NB4 (cell line): ENCODE measurements at regions not wholly inside any gene's neighbourhood (a gene's known extent, or its start where the extent isn't known, plus 50 kb on each side); places are given as distances from the start of the nearest gene placed in this dataset.

ENCODE experiments used
- DNase-seq: peaks from one replicate; pipeline ENCODE4 v3.0.0; 2010; ENCODE audit warnings: low read depth
- H3K4me3 ChIP-seq: one replicate; pipeline ENCODE4 v1.5.1; 2011; ENCODE audit warnings: mild to moderate bottlenecking, low read depth, low read length, moderate library complexity
- MYC ChIP-seq: IDR thresholded peaks from 2 replicates; pipeline ENCODE4 v1.6.1; 2011; ENCODE audit warnings: low read depth, low read length
- POLR2A ChIP-seq: IDR thresholded peaks from 2 replicates; pipeline ENCODE4 v1.6.1; 2011; ENCODE audit warnings: mild to moderate bottlenecking; ENCODE audit not compliant: insufficient read length; ENCODE audit errors: extremely low read depth
- TF ChIP-seq, protein P1 (sequence below): IDR thresholded peaks from 2 replicates; pipeline ENCODE4 v1.6.1; 2011; ENCODE audit warnings: low read depth, low read length
- TF ChIP-seq, protein P2 (sequence below): IDR thresholded peaks from one replicate; pipeline ENCODE4 v1.5.1; 2012; ENCODE audit warnings: low read depth, low read length

DNA sequence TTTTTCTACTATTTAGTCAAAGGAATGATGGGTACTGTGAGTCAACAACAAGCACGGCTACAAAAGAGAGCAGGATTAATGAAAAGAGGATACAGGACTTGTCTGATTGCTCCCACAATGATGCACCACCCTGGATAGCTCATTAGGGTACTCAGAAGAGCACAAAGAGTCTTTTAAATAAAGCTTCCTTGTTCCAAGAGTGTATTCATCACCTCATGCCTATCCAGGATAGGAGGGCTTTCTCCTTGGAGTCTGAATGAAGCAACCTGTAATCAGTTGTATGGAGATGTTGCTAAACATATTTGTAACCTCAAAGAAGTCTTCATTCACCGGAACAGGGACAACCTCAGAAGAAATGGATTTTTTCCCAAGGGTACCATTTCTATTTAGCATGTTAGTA lies 219.5 kb upstream of the TMEM161B start:
- no peak overlapping the region for H3K4me3 ChIP-seq
- TF ChIP-seq, protein P1, sequence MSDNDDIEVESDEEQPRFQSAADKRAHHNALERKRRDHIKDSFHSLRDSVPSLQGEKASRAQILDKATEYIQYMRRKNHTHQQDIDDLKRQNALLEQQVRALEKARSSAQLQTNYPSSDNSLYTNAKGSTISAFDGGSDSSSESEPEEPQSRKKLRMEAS = no peak
- TF ChIP-seq POLR2A (no peak), MYC (no peak)
- TF ChIP-seq, protein P2, sequence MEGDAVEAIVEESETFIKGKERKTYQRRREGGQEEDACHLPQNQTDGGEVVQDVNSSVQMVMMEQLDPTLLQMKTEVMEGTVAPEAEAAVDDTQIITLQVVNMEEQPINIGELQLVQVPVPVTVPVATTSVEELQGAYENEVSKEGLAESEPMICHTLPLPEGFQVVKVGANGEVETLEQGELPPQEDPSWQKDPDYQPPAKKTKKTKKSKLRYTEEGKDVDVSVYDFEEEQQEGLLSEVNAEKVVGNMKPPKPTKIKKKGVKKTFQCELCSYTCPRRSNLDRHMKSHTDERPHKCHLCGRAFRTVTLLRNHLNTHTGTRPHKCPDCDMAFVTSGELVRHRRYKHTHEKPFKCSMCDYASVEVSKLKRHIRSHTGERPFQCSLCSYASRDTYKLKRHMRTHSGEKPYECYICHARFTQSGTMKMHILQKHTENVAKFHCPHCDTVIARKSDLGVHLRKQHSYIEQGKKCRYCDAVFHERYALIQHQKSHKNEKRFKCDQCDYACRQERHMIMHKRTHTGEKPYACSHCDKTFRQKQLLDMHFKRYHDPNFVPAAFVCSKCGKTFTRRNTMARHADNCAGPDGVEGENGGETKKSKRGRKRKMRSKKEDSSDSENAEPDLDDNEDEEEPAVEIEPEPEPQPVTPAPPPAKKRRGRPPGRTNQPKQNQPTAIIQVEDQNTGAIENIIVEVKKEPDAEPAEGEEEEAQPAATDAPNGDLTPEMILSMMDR = no peak
- no peak for DNase-seq

DNA sequence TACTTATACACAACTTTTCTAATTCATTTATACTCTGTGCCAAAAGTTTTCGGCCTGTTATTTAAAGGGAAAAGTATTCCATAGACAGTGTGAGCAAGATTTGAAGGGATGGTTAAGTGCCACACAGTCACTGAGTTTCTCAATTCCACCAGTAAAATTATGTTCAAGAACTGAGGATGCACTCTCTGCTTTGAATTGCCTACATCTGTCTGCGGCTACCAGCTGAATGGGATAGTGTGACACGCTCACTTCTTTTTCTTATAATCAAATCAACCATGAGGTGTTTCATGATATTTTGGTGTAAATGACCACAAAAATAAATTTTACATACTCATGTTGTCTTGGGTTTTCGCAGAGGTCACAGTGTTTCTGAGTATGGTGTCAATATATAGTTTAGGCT lies 218.4 kb upstream of the TMEM161B start:
- TF ChIP-seq MYC = no peak
- TF ChIP-seq, protein P2 = no peak
- TF ChIP-seq POLR2A = no peak
- TF ChIP-seq, protein P1 = no peak
- DNase-seq = no peak
- no peak overlapping the region for H3K4me3 ChIP-seq

DNA sequence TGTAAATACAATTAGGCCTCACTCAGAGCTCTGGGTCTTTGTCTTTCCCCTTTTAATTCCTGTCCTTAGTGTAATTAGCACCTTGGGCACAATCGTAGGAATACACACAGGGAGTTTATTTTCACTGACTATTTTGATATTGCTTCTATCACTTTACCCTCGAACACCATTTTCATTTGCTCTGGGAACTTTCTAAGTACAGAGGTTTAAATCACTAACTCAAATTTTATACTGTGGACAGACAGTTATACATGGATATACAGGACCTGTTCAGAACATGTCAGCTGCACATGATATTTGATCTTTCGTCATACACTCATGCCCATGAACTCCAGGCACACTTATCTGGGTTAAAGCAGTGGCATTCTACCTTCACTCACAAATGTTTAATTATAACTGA lies 217.8 kb upstream of the TMEM161B start:
- no peak for DNase-seq
- no peak overlapping the region for H3K4me3 ChIP-seq
- TF ChIP-seq MYC (no peak), POLR2A (no peak)
- TF ChIP-seq, protein P2 = no peak
- TF ChIP-seq, protein P1 = no peak

DNA sequence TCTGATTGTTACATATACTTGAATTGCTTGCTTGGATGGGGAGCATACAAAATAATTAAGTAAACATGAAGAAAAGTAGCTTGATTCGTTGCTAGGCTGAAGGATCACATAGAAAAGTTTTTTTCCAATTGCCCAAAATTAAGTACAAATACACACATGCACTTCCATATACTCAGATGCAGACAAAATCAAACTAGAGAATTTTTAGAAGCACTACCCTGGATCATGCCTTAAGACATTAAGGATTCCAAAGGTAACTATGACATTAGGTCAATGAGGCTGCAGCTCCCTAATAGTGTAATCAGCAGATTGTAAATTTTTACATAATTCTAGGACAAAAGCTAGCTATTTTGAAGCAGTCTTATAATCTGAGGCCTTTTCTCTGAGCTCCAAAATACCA lies 216.9 kb upstream of the TMEM161B start:
- TF ChIP-seq POLR2A = no peak
- TF ChIP-seq, protein P2 = no peak
- TF ChIP-seq, protein P1 = no peak
- no peak for TF ChIP-seq MYC
- H3K4me3 ChIP-seq = no peak overlapping the region
- DNase-seq = no peak

DNA sequence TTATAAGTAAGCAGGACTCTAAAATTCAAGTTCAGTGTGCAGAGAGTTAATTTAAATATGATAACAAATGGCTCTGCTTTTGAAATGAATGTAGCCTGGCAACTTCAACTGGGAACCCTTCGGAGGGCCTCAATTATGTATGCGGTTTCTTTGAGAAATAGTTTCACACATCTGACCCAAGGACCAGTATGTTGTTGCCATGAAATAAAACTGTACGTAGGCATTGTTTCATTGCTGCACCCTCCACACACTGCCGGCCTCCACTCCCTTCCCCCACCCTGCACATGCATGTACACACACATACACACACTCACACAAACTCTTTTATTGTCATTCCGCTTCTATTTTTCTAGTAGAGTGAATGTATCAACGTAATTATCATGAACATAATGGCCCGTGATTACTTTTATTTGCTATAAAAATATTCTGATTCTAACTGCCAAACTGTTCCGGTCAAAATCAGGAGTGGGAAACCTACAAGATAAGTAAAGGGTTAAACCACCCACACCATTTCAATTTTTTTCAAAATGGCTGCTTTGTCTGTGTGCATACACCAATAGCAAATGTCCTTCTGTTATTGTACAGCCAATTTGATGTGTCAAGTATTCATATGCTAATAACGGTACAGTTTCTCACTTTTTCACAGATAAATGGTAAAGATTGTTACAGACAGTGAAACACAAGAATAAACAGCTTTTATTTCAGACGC lies 215.5 kb upstream of the TMEM161B start:
- no peak for DNase-seq
- TF ChIP-seq MYC = no peak
- TF ChIP-seq, protein P2 = no peak
- no peak for TF ChIP-seq POLR2A
- TF ChIP-seq, protein P1 = no peak

More for the DNA sequence above, 215.5 kb upstream of the TMEM161B start:
- no peak overlapping the region for H3K4me3 ChIP-seq
